GM12865 (cell line): ENCODE measurements at regions not wholly inside any gene's neighbourhood (a gene's known extent, or its start where the extent isn't known, plus 50 kb on each side); places are given as distances from the start of the nearest gene placed in this dataset.

Source experiments
- DNase-seq: peaks from one replicate; pipeline ENCODE4 v3.0.0; 2010; ENCODE audit warnings: low read depth
- H3K4me3 ChIP-seq: 2 replicates; pipeline ENCODE4 v1.5.1; 2011; ENCODE audit warnings: mild to moderate bottlenecking, low read depth, low read length, control low read depth
- TF ChIP-seq, protein P1 (sequence below): IDR thresholded peaks from 2 replicates; pipeline ENCODE4 v1.5.1; 2011; ENCODE audit warnings: low read length, control low read depth, low read depth, inconsistent platforms; ENCODE audit not compliant: insufficient read depth; ENCODE audit errors: missing control alignments

- no peak for DNase-seq
- no peak overlapping the region for H3K4me3 ChIP-seq
- TF ChIP-seq, protein P1, sequence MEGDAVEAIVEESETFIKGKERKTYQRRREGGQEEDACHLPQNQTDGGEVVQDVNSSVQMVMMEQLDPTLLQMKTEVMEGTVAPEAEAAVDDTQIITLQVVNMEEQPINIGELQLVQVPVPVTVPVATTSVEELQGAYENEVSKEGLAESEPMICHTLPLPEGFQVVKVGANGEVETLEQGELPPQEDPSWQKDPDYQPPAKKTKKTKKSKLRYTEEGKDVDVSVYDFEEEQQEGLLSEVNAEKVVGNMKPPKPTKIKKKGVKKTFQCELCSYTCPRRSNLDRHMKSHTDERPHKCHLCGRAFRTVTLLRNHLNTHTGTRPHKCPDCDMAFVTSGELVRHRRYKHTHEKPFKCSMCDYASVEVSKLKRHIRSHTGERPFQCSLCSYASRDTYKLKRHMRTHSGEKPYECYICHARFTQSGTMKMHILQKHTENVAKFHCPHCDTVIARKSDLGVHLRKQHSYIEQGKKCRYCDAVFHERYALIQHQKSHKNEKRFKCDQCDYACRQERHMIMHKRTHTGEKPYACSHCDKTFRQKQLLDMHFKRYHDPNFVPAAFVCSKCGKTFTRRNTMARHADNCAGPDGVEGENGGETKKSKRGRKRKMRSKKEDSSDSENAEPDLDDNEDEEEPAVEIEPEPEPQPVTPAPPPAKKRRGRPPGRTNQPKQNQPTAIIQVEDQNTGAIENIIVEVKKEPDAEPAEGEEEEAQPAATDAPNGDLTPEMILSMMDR: no peak
Observed at GRCh38 chr4:182185491-182185890, 57.7 kb upstream of the TENM3 start.

- no peak for DNase-seq
- TF ChIP-seq, protein P1: no peak
- no peak overlapping the region for H3K4me3 ChIP-seq
Observed at GRCh38 chr4:182187674-182188073, 55.5 kb upstream of the TENM3 start.

DNA sequence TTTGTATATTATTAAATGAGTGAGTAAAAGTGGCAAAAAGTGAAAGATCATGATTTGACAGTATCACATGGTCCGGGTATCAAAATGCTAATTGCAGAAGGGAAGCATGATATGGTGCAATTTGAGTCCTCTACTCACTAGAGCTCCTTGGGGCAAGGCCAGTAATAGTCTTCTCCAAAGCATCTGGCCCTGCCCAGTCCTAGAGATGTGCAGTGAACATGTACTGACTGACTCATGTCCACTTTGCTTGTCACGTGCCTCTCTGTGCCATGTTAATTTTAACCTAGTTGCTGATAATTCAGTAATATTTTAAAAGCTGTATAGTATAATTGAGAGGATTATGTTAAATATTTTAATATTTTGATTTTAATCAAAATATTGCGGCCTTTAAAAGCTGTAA lies 54.6 kb upstream of the TENM3 start:
- no peak for DNase-seq
- no peak overlapping the region for H3K4me3 ChIP-seq
- TF ChIP-seq, protein P1: no peak

GRCh38 chr4:182189103-182189878 lies 53.9 kb upstream of the TENM3 start:
- TF ChIP-seq, protein P1: no peak
- no peak overlapping the region for H3K4me3 ChIP-seq
- no peak for DNase-seq

- TF ChIP-seq, protein P1: no peak
- no peak for DNase-seq
- H3K4me3 ChIP-seq: no peak overlapping the region
Observed at GRCh38 chr4:182190306-182190705, 52.9 kb upstream of the TENM3 start.

DNA sequence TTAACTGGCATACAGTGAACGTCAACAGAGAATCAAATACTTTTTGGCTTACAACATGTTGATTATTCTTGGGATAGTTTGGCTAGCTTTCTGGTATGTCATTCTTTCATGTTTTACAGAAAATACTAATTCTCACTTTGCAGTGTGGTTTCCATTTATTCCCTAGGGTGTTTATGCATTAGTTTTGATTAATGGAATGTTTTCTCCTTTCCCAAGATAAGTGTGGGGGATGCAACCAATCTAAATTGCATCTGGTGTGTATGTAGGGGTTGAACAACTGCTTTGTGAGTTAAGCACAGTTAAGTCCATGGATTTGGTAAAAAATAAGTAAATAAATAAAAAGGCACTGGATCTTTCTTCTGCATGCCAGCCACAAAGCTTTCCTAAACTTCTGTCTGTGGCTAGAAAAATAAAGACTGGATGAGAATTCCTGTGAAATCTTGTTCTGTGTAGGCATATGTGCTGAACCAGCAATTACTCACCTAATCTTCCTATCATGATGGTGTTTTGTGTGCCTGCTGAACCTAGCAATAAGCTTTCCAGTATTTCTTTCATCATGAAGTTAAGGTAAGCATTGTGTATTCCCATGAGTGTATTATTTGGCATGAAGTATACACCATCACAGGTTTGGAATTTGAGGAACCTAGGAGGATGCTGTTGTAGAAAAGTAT lies 50.6 kb upstream of the TENM3 start:
- TF ChIP-seq, protein P1: no peak
- no peak for DNase-seq

GRCh38 chr4:182193311-182193710 lies 49.9 kb upstream of the TENM3 start:
- H3K4me3 ChIP-seq: no peak overlapping the region
- TF ChIP-seq, protein P1: no peak
- no peak for DNase-seq

More for the DNA sequence above, 50.6 kb upstream of the TENM3 start:
- no peak overlapping the region for H3K4me3 ChIP-seq
